Ovary (tissue), 7 donors: ENCODE measurements at regions not wholly inside any gene's neighbourhood (a gene's known extent, or its start where the extent isn't known, plus 50 kb on each side); places are given as distances from the start of the nearest gene placed in this dataset.
"Not testable (repeated sequence)": the region's sequence is repeated elsewhere in the genome, so short reads cannot be mapped to it uniquely, and the experiment has no call there.

Experiments
- DNase-seq, 5 donors: peaks; one replicate each; pipeline ENCODE4 v3.0.0-alpha.2; 2019 to 2020
- H3K27ac ChIP-seq, 2 donors: fragments of 200-600 bp; one replicate each; pipeline versions ENCODE4 v1.5.1 to v1.8.0; 2019 to 2022
- H3K27me3 ChIP-seq: fragments of 200-600 bp; one replicate; pipeline ENCODE4 v1.8.0; 2022
- H3K36me3 ChIP-seq: fragments of 200-600 bp; sonication (generic); one replicate; pipeline ENCODE4 v1.5.1; 2019
- H3K4me1 ChIP-seq: one replicate; pipeline ENCODE4 v1.8.1; 2013; ENCODE audit warnings: mild to moderate bottlenecking, moderate library complexity; ENCODE audit not compliant: insufficient read depth
- H3K4me3 ChIP-seq: fragments of 200-600 bp; sonication (generic); one replicate; pipeline ENCODE4 v1.5.1; 2017
- H3K9me3 ChIP-seq, 2 donors: fragments of 200-600 bp in 1 of 2; sonication (generic) in 1 of 2; one replicate each; pipeline versions ENCODE4 v1.5.1 to v1.8.1; 2013 to 2019; ENCODE audit warnings: mild to moderate bottlenecking in 1 of 2, moderate library complexity in 1 of 2
- CTCF ChIP-seq, 3 donors: fragments of 450-650 bp in 2 of 3; fragments of 200-600 bp in 1 of 3; IDR thresholded peaks; one replicate each; pipeline versions ENCODE4 v1.5.1 to v1.8.0; 2016 to 2022; ENCODE audit warnings: antibody characterized with exemption in 3 of 3, mild to moderate bottlenecking in 1 of 3
- EP300 ChIP-seq: sonication (generic); formaldehyde crosslinking; IDR thresholded peaks from one replicate; pipeline ENCODE4 v1.6.1; 2017; ENCODE audit warnings: antibody characterized with exemption
- POLR2A ChIP-seq: fragments of 450-650 bp; IDR thresholded peaks from one replicate; pipeline ENCODE4 v1.6.1; 2017; ENCODE audit warnings: antibody characterized with exemption, mild to moderate bottlenecking, moderate library complexity
- WGBS, 3 donors: extraction: QIAGEN DNeasy Blood & Tissue Kit in 1 of 3; methylation state at CpG; one replicate each; pipeline versions ENCODE4 v1.1.5 to v1.1.7; 2013 to 2017; 5-methylcytosine and 5-hydroxymethylcytosine counted together
- intact Hi-C, 4 donors: fragments of 100-400 bp; cut with DNase I; formaldehyde crosslinking; loops; one replicate each; pipeline versions ENCODE4 v1.11.0 to v1.15.1; 2022 to 2023
- donor health status: DM: no; HTN: no; CAD: no; lungs with moderate emphysema.
- donor health status: DM: no; HTN: no; CAD: no.
- donor health status: Bipolar disorder and iron deficiency.
- donor health status: DM: no; HTN: no; CAD: no.
- donor health status: DM: yes; HTN: yes; CAD: no.

- no peak for TF ChIP-seq CTCF (IDR thresholded peaks at IDR 0.05)
- TF ChIP-seq EP300: no peak
- no peak for TF ChIP-seq POLR2A
- no peak overlapping the region for H3K27ac ChIP-seq
- H3K27me3 ChIP-seq: no peaks in the 10 kb centered on the region
- H3K4me1 ChIP-seq: no peaks in the 10 kb centered on the region
- peaks cover 0 to 5% of the 10 kb centered on the region in 2 donors for H3K9me3 ChIP-seq
- no peak for DNase-seq
- H3K36me3 ChIP-seq: no peaks in the 10 kb centered on the region
- intact Hi-C loops: no loop called here
- H3K4me3 ChIP-seq: no peak overlapping the region
Measured at GRCh38 chr9:1184146-1184545, 134.0 kb downstream of the DMRT2 start.

- 76 to 87% (median 86%) methylated on average over 9 of the region's 9 CpGs for WGBS, 3 donors
- intact Hi-C loops, H3K27me3 ChIP-seq, H3K27ac ChIP-seq, H3K9me3 ChIP-seq, DNase-seq, H3K4me1 ChIP-seq, H3K36me3 ChIP-seq, H3K4me3 ChIP-seq: not testable (repeated sequence)
Measured at GRCh38 chr9:1187137-1187536, 137.0 kb downstream of the DMRT2 start.

GRCh38 chr9:1195636-1196035 is 145.5 kb downstream of the DMRT2 start:
- H3K27me3 ChIP-seq, DNase-seq, H3K4me1 ChIP-seq, intact Hi-C loops, H3K36me3 ChIP-seq, H3K4me3 ChIP-seq, H3K27ac ChIP-seq, H3K9me3 ChIP-seq: not testable (repeated sequence)
- WGBS, 3 donors: 71 to 77% (median 73%) methylated on average over 5 of the region's 5 CpGs

GRCh38 chr9:1198085-1198484 is 147.9 kb downstream of the DMRT2 start:
- WGBS, 3 donors: 69 to 86% (median 86%) methylated on average over 1 of the region's 1 CpG
- Histone ChIP-seq H3K27ac (no peak overlapping the region), H3K4me1 (no peaks in the 10 kb centered on the region), H3K9me3 (no peaks in the 10 kb centered on the region), H3K36me3 (no peaks in the 10 kb centered on the region), H3K27me3 (no peaks in the 10 kb centered on the region), H3K4me3 (no peak overlapping the region)
- no peak for TF ChIP-seq EP300
- TF ChIP-seq CTCF (IDR thresholded peaks at IDR 0.05): no peak
- TF ChIP-seq POLR2A: no peak
- DNase-seq: no peak
- intact Hi-C loops: no loop called here

- no peak overlapping the region for H3K4me3 ChIP-seq
- no peaks in the 10 kb centered on the region for H3K36me3 ChIP-seq
- TF ChIP-seq EP300 (no peak), POLR2A (no peak), CTCF (IDR thresholded peaks at IDR 0.05) (no peak)
- WGBS, 3 donors: 19 to 24% (median 19%) methylated on average over 3 of the region's 3 CpGs
- no peak overlapping the region for H3K27ac ChIP-seq
- no peaks in the 10 kb centered on the region for H3K9me3 ChIP-seq
- intact Hi-C loops: no loop called here
- no peak for DNase-seq
- no peaks in the 10 kb centered on the region for H3K4me1 ChIP-seq
- no peaks in the 10 kb centered on the region for H3K27me3 ChIP-seq
Measured at GRCh38 chr9:1200847-1201251, 150.7 kb downstream of the DMRT2 start.

- 22 to 29% (median 24%) methylated on average over 2 of the region's 2 CpGs for WGBS, 3 donors
- Histone ChIP-seq H3K4me1 (no peaks in the 10 kb centered on the region), H3K27ac (no peak overlapping the region), H3K27me3 (no peaks in the 10 kb centered on the region), H3K4me3 (no peak overlapping the region), H3K36me3 (no peaks in the 10 kb centered on the region), H3K9me3 (no peaks in the 10 kb centered on the region)
- no peak for TF ChIP-seq CTCF (IDR thresholded peaks at IDR 0.05)
- TF ChIP-seq POLR2A: no peak
- no peak for TF ChIP-seq EP300
- DNase-seq: no peak
- intact Hi-C loops: no loop called here
Measured at GRCh38 chr9:1201262-1201661, 151.1 kb downstream of the DMRT2 start.
